ENCODE measurements at regions not wholly inside any gene's neighbourhood (a gene's known extent, or its start where the extent isn't known, plus 50 kb on each side); places are given as distances from the start of the nearest gene placed in this dataset.

GRCh38 chr7:81062755-81063154 is 143.9 kb upstream of the SEMA3C start:
- no peak for TF ChIP-seq ETV6 (CRISPR knock-in tag; IDR thresholded peaks at IDR 0.05)
- TF ChIP-seq ZBTB21 (CRISPR knock-in tag; IDR thresholded peaks at IDR 0.05; ENCODE audit: borderline replicate concordance) = no peak
- TF ChIP-seq CTCF (IDR thresholded peaks at IDR 0.05) = no peak
- TF ChIP-seq CREM (CRISPR knock-in tag; IDR thresholded peaks at IDR 0.05) = no peak
- no peak for TF ChIP-seq KAT7 (CRISPR knock-in tag; IDR thresholded peaks at IDR 0.05; ENCODE audit: borderline replicate concordance)
